SK-N-SH (cell line): ENCODE measurements at regions not wholly inside any gene's neighbourhood (a gene's known extent, or its start where the extent isn't known, plus 50 kb on each side); places are given as distances from the start of the nearest gene placed in this dataset.

Experiments used
- CTCF ChIA-PET: fragments of 300-600, 350-600 bp; formaldehyde crosslinking; extraction: SDS; loops from one replicate; lab custom pipeline; 2021; lab: Yijun Ruan, JAX
- POLR2A ChIA-PET: fragments of 350-600 bp; sonication (Branson Sonifier 250); formaldehyde crosslinking; extraction: SDS; loops from one replicate; lab custom pipeline; 2020; ENCODE audit warnings: antibody characterized with exemption, inconsistent platforms; lab: Yijun Ruan, JAX
- DNase-seq: peaks from one replicate; pipeline ENCODE4 v3.0.0; 2012
- H2AFZ ChIP-seq: fragments of 200-600 bp; sonication (generic); 2 replicates; pipeline ENCODE4 v1.8.1; 2016; ENCODE audit warnings: antibody characterized with exemption, mild to moderate bottlenecking, low read depth
- H3F3A ChIP-seq: fragments of 200-600 bp; sonication (generic); replicated peaks from 2 replicates; pipeline ENCODE3; 2016; ENCODE audit warnings: antibody characterized with exemption, mild to moderate bottlenecking; ENCODE audit not compliant: insufficient read depth
- H3K27ac ChIP-seq, 2 experiments: fragments of 200-500 bp in 1 of 2; fragments of 200-600 bp in 1 of 2; sonication (Bioruptor generic) in 1 of 2; sonication (generic), shearing (Covaris generic) in 1 of 2; 2 replicates each; pipeline versions ENCODE4 v1.5.1 to v1.6.1; 2014 to 2016; ENCODE audit warnings: low read depth in 2 of 2, inconsistent platforms in 1 of 2, low read length in 1 of 2, mild to moderate bottlenecking in 1 of 2, mixed read lengths in 1 of 2
- H3K27me3 ChIP-seq: fragments of 200-600 bp; sonication (generic), shearing (Covaris generic); 2 replicates; pipeline ENCODE4 v1.6.1; 2016; ENCODE audit warnings: mixed run types; ENCODE audit not compliant: insufficient read depth
- H3K36me3 ChIP-seq, 2 experiments: fragments of 200-500 bp in 1 of 2; fragments of 200-600 bp in 1 of 2; sonication (Bioruptor generic) in 1 of 2; sonication (generic) in 1 of 2; replicated peaks in 1 of 2; 2 replicates each; pipeline versions ENCODE3 to v1.5.1; 2014 to 2016; ENCODE audit warnings: low read length in 1 of 2, mild to moderate bottlenecking in 1 of 2; ENCODE audit not compliant: insufficient read depth in 2 of 2, control insufficient read depth in 1 of 2
- H3K4me1 ChIP-seq, 2 experiments: fragments of 200-500 bp in 1 of 2; fragments of 200-600 bp in 1 of 2; sonication (Bioruptor generic) in 1 of 2; sonication (generic), shearing (Covaris generic) in 1 of 2; 2 replicates each; pipeline versions ENCODE4 v1.5.1 to v1.6.1; 2014 to 2016; ENCODE audit warnings: low read depth in 1 of 2, low read length in 1 of 2, mixed run types in 1 of 2; ENCODE audit not compliant: insufficient read depth in 2 of 2, control insufficient read depth in 1 of 2
- H3K4me2 ChIP-seq: fragments of 200-600 bp; sonication (generic), shearing (Covaris generic); 2 replicates; pipeline ENCODE4 v1.6.1; 2017; ENCODE audit warnings: mixed run types
- H3K4me3 ChIP-seq, 2 experiments: fragments of 200-500 bp in 1 of 2; fragments of 200-600 bp in 1 of 2; sonication (Bioruptor generic) in 1 of 2; sonication (generic), shearing (Covaris generic) in 1 of 2; 2 replicates each; pipeline versions ENCODE4 v1.5.1 to v1.8.1; 2014 to 2016; ENCODE audit warnings: low read depth in 2 of 2, inconsistent platforms in 1 of 2, low read length in 1 of 2, mild to moderate bottlenecking in 1 of 2, mixed read lengths in 1 of 2, moderate library complexity in 1 of 2
- H3K79me2 ChIP-seq: fragments of 200-600 bp; sonication (generic); 2 replicates; pipeline ENCODE4 v1.8.1; 2017; ENCODE audit warnings: mild to moderate bottlenecking; ENCODE audit not compliant: insufficient read depth
- H3K9ac ChIP-seq: fragments of 200-600 bp; sonication (generic); 2 replicates; pipeline ENCODE4 v1.6.1; 2017; ENCODE audit warnings: mixed run types
- H3K9me2 ChIP-seq: fragments of 200-600 bp; sonication (generic); 2 replicates; pipeline ENCODE4 v1.6.1; 2017; ENCODE audit warnings: mixed run types
- H3K9me3 ChIP-seq: fragments of 200-600 bp; sonication (generic); 2 replicates; pipeline ENCODE4 v1.6.1; 2017; ENCODE audit warnings: mixed run types, mild to moderate bottlenecking, moderate library complexity
- H4K20me1 ChIP-seq: fragments of 200-600 bp; sonication (generic); 2 replicates; pipeline ENCODE4 v1.6.1; 2017; ENCODE audit warnings: mild to moderate bottlenecking, mixed run types; ENCODE audit not compliant: insufficient read depth
- ELF1 ChIP-seq: IDR thresholded peaks from 2 replicates; pipeline ENCODE4 v1.4.0; 2012
- GABPA ChIP-seq: IDR thresholded peaks from 2 replicates; pipeline ENCODE4 v1.4.0; 2012; ENCODE audit warnings: low read depth, mild to moderate bottlenecking
- GATA2 ChIP-seq: sonication (generic); formaldehyde crosslinking; IDR thresholded peaks from 2 replicates; pipeline ENCODE4 v1.5.0; 2020; ENCODE audit warnings: mild to moderate bottlenecking, missing genetic modification reagents
- JUND ChIP-seq: IDR thresholded peaks from 2 replicates; pipeline ENCODE4 v1.4.0; 2012
- MAX ChIP-seq: IDR thresholded peaks from 2 replicates; pipeline ENCODE4 v1.4.0; 2012; ENCODE audit warnings: low read depth
- MEF2A ChIP-seq: IDR thresholded peaks from 2 replicates; pipeline ENCODE4 v1.4.0; 2012; ENCODE audit warnings: low read depth, borderline replicate concordance
- MXI1 ChIP-seq: IDR thresholded peaks from 2 replicates; pipeline ENCODE4 v1.6.1; 2012; ENCODE audit warnings: mild to moderate bottlenecking, low read depth, low read length, improper control_type of control experiment
- NFIC ChIP-seq: IDR thresholded peaks from 2 replicates; pipeline ENCODE4 v1.4.0; 2012; ENCODE audit warnings: borderline replicate concordance
- NRF1 ChIP-seq: IDR thresholded peaks from 2 replicates; pipeline ENCODE4 v1.6.1; 2012; ENCODE audit warnings: low read depth, mild to moderate bottlenecking, low read length
- RCOR1 ChIP-seq: fragments of 150-350 bp; IDR thresholded peaks from 2 replicates; pipeline ENCODE4 v1.6.1; 2017; ENCODE audit warnings: antibody characterized with exemption, low read length
- REST ChIP-seq: IDR thresholded peaks from 2 replicates; pipeline ENCODE4 v1.6.1; 2012; ENCODE audit warnings: mild to moderate bottlenecking, low read depth, low read length, moderate library complexity
- RFX5 ChIP-seq: IDR thresholded peaks from 2 replicates; pipeline ENCODE4 v1.6.1; 2012; ENCODE audit warnings: mild to moderate bottlenecking, improper control_type of control experiment, low read length
- USF2 ChIP-seq: fragments of 150-350 bp; IDR thresholded peaks from 2 replicates; pipeline ENCODE4 v1.6.1; 2017; ENCODE audit warnings: antibody characterized with exemption, low read length, low read depth, borderline replicate concordance
- WGBS: methylation state at CpG from one replicate; pipeline ENCODE4 v1.1.6; 2017; ENCODE audit warnings: low lambda C conversion rate; 5-methylcytosine and 5-hydroxymethylcytosine counted together
- TF ChIP-seq, protein P1 (sequence below): fragments of 150-350 bp; IDR thresholded peaks from 2 replicates; pipeline ENCODE4 v1.6.1; 2016; ENCODE audit warnings: mild to moderate bottlenecking, low read depth, low read length

DNA sequence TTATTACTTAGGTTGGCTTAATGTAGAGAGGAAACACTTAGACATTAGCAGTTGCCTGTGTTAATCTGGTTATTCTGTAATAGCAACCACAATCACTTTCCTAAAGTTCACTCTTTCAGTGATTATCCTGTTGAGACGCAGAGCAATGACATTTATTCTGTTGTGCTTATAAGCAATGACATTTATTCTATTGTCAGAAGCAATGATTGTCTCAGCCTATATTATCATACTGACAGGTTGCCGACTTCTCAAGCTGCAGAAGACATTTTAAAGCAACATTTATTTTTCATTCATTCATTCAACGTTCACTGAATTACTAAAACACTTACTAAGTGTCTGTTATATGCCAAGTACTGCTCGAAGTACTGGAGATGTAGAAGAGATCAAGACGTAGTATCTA lies 193.5 kb upstream of the SLITRK3 start:
- Histone ChIP-seq H2AFZ (no peak overlapping the region), H3K79me2 (no peaks in the 10 kb centered on the region), H3K27ac (no peak overlapping the region), H3K27me3 (no peaks in the 10 kb centered on the region), H3K9me3 (no peaks in the 10 kb centered on the region), H4K20me1 (no peaks in the 10 kb centered on the region), H3K4me1 (no peaks in the 10 kb centered on the region), H3K9ac (no peak overlapping the region), H3K36me3 (no peaks in the 10 kb centered on the region), H3K4me2 (no peak overlapping the region), H3K4me3 (no peak overlapping the region), H3K9me2 (no peaks in the 10 kb centered on the region), H3F3A (no peaks in the 10 kb centered on the region)
- POLR2A ChIA-PET: no interaction called here
- DNase-seq: no peak
- CTCF ChIA-PET: no interaction called here
- TF ChIP-seq REST: no peak
- WGBS: 3% methylated on average over 5 of the region's 5 CpGs

DNA sequence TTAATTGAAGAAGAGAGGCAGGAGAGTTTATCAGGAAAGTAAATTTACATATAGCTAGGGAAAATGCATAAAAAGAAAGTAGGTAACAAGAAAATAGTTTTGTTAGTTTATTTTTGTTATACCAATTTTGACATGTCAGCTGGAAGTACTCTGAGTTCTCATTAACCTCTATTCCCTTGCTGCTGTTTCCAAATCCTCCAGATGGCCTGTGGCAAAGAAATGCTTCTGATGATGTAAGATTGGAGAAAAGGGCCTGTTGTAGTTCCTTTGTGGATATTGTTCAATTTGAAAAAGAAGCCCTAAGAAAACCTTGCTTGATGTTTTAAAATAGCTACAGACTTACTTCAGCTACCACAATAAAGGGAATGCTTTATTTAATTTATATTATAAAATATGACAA lies 192.9 kb upstream of the SLITRK3 start:
- no peaks in the 10 kb centered on the region for H3K36me3 ChIP-seq
- no peaks in the 10 kb centered on the region for H3K79me2 ChIP-seq
- ChIA-PET CTCF (no interaction called here), POLR2A (no interaction called here)
- H3K27me3 ChIP-seq: no peaks in the 10 kb centered on the region
- TF ChIP-seq MEF2A (no peak), MXI1 (no peak), GATA2 (CRISPR knock-in tag) (no peak), JUND (no peak)
- TF ChIP-seq, protein P1, sequence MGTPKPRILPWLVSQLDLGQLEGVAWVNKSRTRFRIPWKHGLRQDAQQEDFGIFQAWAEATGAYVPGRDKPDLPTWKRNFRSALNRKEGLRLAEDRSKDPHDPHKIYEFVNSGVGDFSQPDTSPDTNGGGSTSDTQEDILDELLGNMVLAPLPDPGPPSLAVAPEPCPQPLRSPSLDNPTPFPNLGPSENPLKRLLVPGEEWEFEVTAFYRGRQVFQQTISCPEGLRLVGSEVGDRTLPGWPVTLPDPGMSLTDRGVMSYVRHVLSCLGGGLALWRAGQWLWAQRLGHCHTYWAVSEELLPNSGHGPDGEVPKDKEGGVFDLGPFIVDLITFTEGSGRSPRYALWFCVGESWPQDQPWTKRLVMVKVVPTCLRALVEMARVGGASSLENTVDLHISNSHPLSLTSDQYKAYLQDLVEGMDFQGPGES: no peak
- H2AFZ ChIP-seq: no peak overlapping the region
- no peak overlapping the region for H3K27ac ChIP-seq
- no peaks in the 10 kb centered on the region for H4K20me1 ChIP-seq
- no peak overlapping the region for H3K4me3 ChIP-seq
- no peaks in the 10 kb centered on the region for H3K4me1 ChIP-seq
- H3K9me3 ChIP-seq: no peaks in the 10 kb centered on the region
- H3K9me2 ChIP-seq: no peaks in the 10 kb centered on the region
- H3F3A ChIP-seq: no peaks in the 10 kb centered on the region
- DNase-seq: no peak
- H3K4me2 ChIP-seq: no peak overlapping the region
- H3K9ac ChIP-seq: no peak overlapping the region

DNA sequence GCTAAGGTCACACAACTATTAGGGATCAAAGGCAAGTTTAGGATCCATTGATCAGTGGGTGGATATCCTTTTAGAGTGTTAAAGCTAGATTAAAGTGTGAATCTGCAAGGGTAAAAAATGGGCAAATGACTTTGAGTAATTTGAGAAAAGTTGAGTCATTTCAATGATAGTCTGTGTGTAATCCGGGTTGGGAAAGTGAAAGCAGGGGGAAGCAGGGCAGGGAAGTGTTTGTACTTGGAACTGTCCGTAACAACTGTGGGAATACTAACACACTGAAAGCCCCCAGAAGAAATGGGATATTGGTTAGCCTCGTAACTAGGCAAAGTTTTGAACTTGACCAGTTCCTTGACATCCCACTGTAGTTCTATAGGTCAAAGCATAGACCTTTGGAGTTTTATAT lies 187.2 kb upstream of the SLITRK3 start:
- no peaks in the 10 kb centered on the region for H3K9me2 ChIP-seq
- H3K4me3 ChIP-seq: no peak overlapping the region
- no peaks in the 10 kb centered on the region for H4K20me1 ChIP-seq
- ChIA-PET CTCF (no interaction called here), POLR2A (no interaction called here)
- no peak overlapping the region for H3K27ac ChIP-seq
- no peaks in the 10 kb centered on the region for H3K36me3 ChIP-seq
- H3K9ac ChIP-seq: no peak overlapping the region
- no peaks in the 10 kb centered on the region for H3K4me1 ChIP-seq
- WGBS: 25% methylated on average over 3 of the region's 3 CpGs
- DNase-seq: no peak
- no peak overlapping the region for H3K4me2 ChIP-seq
- no peaks in the 10 kb centered on the region for H3K79me2 ChIP-seq
- no peaks in the 10 kb centered on the region for H3K27me3 ChIP-seq
- no peaks in the 10 kb centered on the region for H3K9me3 ChIP-seq
- H2AFZ ChIP-seq: no peak overlapping the region
- H3F3A ChIP-seq: no peaks in the 10 kb centered on the region
- TF ChIP-seq RCOR1 (no peak), USF2 (no peak), GABPA (no peak), RFX5 (no peak), NRF1 (no peak), ELF1 (no peak), NFIC (no peak), MAX (no peak), REST (no peak), MXI1 (no peak)
